Jurkat, Clone E6-1 (cell line): ENCODE measurements at regions not wholly inside any gene's neighbourhood (a gene's known extent, or its start where the extent isn't known, plus 50 kb on each side); places are given as distances from the start of the nearest gene placed in this dataset.

Source experiments
- DNase-seq: peaks from one replicate; pipeline ENCODE4 v3.0.0-alpha.2; 2011; ENCODE audit warnings: low read depth, low spot score
- H3K4me3 ChIP-seq: 2 replicates; pipeline ENCODE4 v1.5.1; 2011; ENCODE audit warnings: mild to moderate bottlenecking, low read length, control low read depth, moderate library complexity

DNA sequence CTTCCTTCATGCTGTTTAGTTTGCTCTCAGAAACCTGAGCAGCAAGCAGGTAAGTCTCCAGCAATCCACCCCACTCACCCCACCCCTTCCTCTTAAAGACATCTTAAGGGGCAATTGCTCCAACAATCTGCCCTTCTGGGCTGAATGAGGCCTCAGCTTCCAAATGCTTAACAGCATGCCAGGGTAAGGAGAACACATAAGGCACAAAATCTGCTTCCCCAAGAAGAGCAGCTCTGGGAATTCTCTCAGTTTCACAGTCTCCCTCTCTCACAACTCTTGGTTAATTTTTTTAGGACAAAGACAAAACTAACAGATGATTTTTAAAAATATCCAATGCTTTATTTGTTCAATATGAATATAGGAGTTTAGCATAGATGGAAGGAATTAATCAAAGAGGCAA is 288.9 kb upstream of the CCDC196 start:
- DNase-seq = no peak

DNA sequence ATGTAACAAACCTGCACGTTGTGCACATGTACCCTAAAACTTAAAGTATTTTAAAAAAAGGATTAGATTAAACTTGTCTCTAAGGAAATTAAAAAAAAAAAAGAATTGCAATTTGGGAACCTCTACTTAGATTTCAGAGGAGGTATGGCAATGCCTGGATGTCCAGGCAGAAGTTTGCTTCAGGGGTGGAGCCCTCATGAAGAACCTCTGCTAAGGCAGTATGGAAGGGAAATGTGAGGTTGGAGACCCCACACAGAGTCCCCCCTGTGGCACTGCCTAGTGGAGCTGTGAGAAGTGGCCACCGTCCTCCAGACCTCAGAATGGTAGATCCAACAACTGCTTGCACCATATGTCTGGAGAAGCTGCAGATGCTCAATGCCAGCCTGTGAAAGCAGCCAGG is 279.6 kb upstream of the CCDC196 start:
- peak; percentile 7 for DNase-seq
- no peak overlapping the region for H3K4me3 ChIP-seq

More for the DNA sequence above, 288.9 kb upstream of the CCDC196 start:
- H3K4me3 ChIP-seq = no peak overlapping the region

- no peak overlapping the region for H3K4me3 ChIP-seq
- peak; percentile 17 for DNase-seq
Observed at GRCh38 chr14:66216763-66217162, 269.4 kb upstream of the CCDC196 start.

DNA sequence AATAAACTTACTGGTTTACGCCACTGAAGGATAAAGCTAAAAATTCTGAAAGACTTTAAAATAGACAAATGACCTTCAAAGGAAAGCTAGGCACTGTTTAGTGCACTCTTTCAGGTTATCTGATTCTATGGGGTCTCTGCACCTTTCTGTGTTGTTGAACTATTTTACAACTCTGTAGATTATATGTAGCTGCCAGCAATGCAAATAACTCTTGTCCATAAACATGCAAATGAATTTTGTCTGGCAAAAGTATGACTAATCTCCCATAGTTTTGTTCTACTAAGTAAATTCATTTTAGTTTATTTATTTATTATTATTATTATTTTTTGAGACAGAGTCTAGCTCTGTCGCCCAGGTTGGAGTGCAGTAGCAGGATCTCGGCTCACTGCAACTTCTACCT is 266.3 kb upstream of the CCDC196 start:
- no peak for DNase-seq
- H3K4me3 ChIP-seq = no peak overlapping the region

GRCh38 chr14:66224492-66225178 is 261.5 kb upstream of the CCDC196 start:
- no peak overlapping the region for H3K4me3 ChIP-seq
- no peak for DNase-seq

- no peak for DNase-seq
- no peak overlapping the region for H3K4me3 ChIP-seq
Observed at GRCh38 chr14:66225337-66225736, 260.8 kb upstream of the CCDC196 start.

GRCh38 chr14:66228267-66228970 is 257.8 kb upstream of the CCDC196 start:
- H3K4me3 ChIP-seq = no peak overlapping the region
- DNase-seq = no peak

DNA sequence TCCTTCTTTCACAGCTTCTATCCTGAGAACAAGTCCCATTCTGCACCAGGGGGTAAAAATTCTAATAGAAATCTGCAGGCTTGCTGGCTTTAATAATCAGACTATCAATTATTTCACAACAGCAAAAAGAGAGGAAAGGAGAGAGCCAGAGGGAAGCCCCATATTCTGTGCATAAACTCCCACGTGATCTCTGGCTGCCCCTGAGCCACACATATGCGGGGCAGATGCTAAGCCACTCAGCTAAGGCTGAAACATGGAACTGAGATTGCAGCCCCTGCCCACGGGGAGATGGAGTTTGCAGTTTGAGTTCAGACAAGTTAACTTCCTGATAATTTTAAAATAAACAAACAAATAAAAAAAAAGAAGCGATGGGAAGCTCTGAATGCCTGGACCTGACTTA is 254.4 kb upstream of the CCDC196 start:
- no peak for DNase-seq
- H3K4me3 ChIP-seq = no peak overlapping the region

- no peak overlapping the region for H3K4me3 ChIP-seq
- DNase-seq = no peak
Observed at GRCh38 chr14:66233591-66233990, 252.6 kb upstream of the CCDC196 start.

DNA sequence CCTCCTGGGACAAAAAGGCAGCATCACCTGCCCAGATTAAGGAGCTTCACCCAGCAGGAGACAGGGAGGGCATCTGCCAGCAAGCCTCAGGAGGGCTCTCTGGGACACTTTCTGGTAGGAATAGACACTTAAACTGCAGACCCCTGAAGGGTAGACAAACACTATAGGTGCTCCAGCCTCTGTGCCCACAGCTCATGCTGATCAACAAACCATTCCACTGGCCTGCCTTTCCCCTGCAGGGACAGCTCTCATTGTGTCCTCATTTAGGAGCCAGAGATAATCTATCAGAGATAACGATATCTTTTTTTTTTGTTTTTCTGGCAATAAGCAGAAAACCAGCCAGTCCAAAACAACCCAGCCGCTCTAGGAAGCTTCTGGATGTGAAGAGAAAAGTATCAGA is 251.8 kb upstream of the CCDC196 start:
- DNase-seq = no peak
- H3K4me3 ChIP-seq = no peak overlapping the region

GRCh38 chr14:66237741-66238140 is 248.4 kb upstream of the CCDC196 start:
- DNase-seq = no peak
- H3K4me3 ChIP-seq = no peak overlapping the region

DNA sequence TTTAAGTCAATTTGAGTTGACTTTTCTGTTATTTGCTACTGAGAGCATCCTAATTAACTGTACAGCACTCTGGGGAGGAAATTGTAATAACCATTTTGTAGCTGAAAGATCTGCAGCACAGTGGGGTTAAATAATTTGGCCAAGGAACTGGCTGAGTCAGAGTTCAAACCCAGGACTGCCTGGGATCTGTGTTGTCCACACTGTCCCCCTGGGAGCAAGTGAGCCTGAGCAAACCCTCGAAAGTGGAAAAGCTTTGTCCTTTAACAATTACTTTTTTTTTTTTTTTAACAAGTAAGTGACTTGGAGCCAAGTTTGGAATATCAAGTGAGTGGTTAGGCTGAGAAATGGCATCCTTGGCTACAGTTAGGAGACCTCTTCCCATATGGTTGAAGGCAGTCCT is 247.2 kb upstream of the CCDC196 start:
- DNase-seq = no peak
- no peak overlapping the region for H3K4me3 ChIP-seq

GRCh38 chr14:66239589-66239988 is 246.6 kb upstream of the CCDC196 start:
- no peak for DNase-seq
- no peak overlapping the region for H3K4me3 ChIP-seq

GRCh38 chr14:66240105-66240504 is 246.1 kb upstream of the CCDC196 start:
- no peak overlapping the region for H3K4me3 ChIP-seq
- no peak for DNase-seq

GRCh38 chr14:66242001-66242400 is 244.2 kb upstream of the CCDC196 start:
- no peak for DNase-seq

GRCh38 chr14:66244834-66245233 is 241.3 kb upstream of the CCDC196 start:
- DNase-seq = no peak
- no peak overlapping the region for H3K4me3 ChIP-seq

More at GRCh38 chr14:66242001-66242400, 244.2 kb upstream of the CCDC196 start:
- no peak overlapping the region for H3K4me3 ChIP-seq

DNA sequence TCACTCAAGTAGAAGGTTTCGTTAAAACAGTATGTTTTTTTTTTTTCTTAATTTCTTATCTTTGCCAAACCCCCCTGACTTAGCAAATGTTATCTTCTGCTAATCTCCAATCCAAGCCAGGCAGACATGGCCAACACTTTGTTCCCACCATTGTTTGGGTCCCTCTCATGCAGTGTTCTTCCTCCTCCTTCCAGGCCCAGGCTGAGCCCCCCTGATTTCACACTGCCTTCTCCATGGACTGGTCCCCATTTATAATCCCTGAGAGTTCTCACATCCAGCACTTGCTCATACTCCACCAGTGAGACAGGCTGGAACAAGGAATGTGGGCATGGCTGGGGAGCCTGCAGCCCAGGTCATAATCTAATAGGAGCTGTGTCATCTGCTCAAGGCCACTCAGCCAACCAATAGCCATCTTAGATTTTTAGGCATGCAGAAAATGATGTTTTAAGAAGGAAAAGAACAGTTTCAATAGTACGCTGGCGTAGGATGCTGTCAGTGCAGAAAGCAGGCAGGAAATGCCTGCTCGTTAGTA is 238.4 kb upstream of the CCDC196 start:
- no peak for DNase-seq
- no peak overlapping the region for H3K4me3 ChIP-seq

- DNase-seq = no peak
- H3K4me3 ChIP-seq = no peak overlapping the region
Observed at GRCh38 chr14:66248256-66248655, 237.9 kb upstream of the CCDC196 start.

- no peak overlapping the region for H3K4me3 ChIP-seq
Observed at GRCh38 chr14:66249544-66249943, 236.6 kb upstream of the CCDC196 start.

GRCh38 chr14:66254038-66254437 is 232.1 kb upstream of the CCDC196 start:
- DNase-seq = no peak

More at GRCh38 chr14:66249544-66249943, 236.6 kb upstream of the CCDC196 start:
- no peak for DNase-seq

More at GRCh38 chr14:66254038-66254437, 232.1 kb upstream of the CCDC196 start:
- H3K4me3 ChIP-seq = no peak overlapping the region
